Activated CD8-positive, alpha-beta memory T cell treated with anti-CD3 and anti-CD28 coated beads, Interleukin-2, amount 10 ng/mL, durations not matched to agents 7 days and 5 days (primary cell): ENCODE measurements at regions not wholly inside any gene's neighbourhood (a gene's known extent, or its start where the extent isn't known, plus 50 kb on each side); places are given as distances from the start of the nearest gene placed in this dataset.

ENCODE experiments used
- ATAC-seq: fragments of 150-1000 bp; cut with Tn5 transposase; one replicate; pipeline ENCODE4 v1.10.0; 2021; ENCODE audit warnings: moderate library complexity
- CTCF ChIA-PET: fragments of 350-600 bp; sonication (Branson Sonifier 250); formaldehyde crosslinking; loops from one replicate; lab custom pipeline; 2021; ENCODE audit warnings: antibody characterized with exemption; lab: Charles Lee
- DNase-seq: peaks from one replicate; pipeline ENCODE4 v3.0.0-alpha.2; 2020
- H3K27ac Mint-ChIP-seq: one replicate; pipeline ENCODE4 v1.8.0; 2021; ENCODE audit warnings: mild to moderate bottlenecking, mixed read lengths
- H3K27me3 Mint-ChIP-seq: one replicate; pipeline ENCODE4 v1.8.0; 2021; ENCODE audit warnings: mixed read lengths
- H3K36me3 Mint-ChIP-seq: one replicate; pipeline ENCODE4 v1.8.0; 2021; ENCODE audit warnings: mild to moderate bottlenecking, mixed read lengths
- H3K4me1 Mint-ChIP-seq: one replicate; pipeline ENCODE4 v1.8.0; 2021; ENCODE audit warnings: mixed read lengths
- H3K4me3 Mint-ChIP-seq: one replicate; pipeline ENCODE4 v1.8.0; 2021; ENCODE audit warnings: mild to moderate bottlenecking, moderate library complexity, mixed read lengths
- H3K9me3 Mint-ChIP-seq: one replicate; pipeline ENCODE4 v1.8.0; 2022; ENCODE audit warnings: low read depth, mixed read lengths

DNA sequence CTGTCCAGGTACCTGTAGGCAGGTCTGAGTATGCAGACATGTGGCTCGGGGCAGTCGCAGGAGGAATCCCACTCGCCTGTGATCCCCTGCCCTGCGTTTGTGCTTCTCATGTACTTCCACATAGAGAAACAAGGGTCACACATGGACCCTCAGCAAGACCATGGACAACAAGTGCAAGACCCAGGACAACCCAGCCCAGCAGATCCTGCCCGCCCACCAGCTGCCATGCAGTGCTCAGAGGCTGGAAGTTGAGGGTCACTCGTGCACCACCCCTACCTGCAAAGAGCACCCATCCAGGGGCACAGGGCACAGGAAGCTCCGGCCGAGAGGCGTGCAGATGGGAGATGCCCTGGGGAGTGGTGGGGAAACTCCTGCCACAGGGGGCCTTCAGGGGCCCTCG lies 67.5 kb upstream of the C14orf180 start:
- DNase-seq (no peak), ATAC-seq (no peak)
- H3K4me3 Mint-ChIP-seq = no peak overlapping the region
- CTCF ChIA-PET = no interaction called here
- no peaks in the 10 kb centered on the region for H3K36me3 Mint-ChIP-seq
- H3K27ac Mint-ChIP-seq = no peak overlapping the region
- peaks cover 2% of the 10 kb centered on the region for H3K27me3 Mint-ChIP-seq
- no peaks in the 10 kb centered on the region for H3K9me3 Mint-ChIP-seq
- no peaks in the 10 kb centered on the region for H3K4me1 Mint-ChIP-seq

DNA sequence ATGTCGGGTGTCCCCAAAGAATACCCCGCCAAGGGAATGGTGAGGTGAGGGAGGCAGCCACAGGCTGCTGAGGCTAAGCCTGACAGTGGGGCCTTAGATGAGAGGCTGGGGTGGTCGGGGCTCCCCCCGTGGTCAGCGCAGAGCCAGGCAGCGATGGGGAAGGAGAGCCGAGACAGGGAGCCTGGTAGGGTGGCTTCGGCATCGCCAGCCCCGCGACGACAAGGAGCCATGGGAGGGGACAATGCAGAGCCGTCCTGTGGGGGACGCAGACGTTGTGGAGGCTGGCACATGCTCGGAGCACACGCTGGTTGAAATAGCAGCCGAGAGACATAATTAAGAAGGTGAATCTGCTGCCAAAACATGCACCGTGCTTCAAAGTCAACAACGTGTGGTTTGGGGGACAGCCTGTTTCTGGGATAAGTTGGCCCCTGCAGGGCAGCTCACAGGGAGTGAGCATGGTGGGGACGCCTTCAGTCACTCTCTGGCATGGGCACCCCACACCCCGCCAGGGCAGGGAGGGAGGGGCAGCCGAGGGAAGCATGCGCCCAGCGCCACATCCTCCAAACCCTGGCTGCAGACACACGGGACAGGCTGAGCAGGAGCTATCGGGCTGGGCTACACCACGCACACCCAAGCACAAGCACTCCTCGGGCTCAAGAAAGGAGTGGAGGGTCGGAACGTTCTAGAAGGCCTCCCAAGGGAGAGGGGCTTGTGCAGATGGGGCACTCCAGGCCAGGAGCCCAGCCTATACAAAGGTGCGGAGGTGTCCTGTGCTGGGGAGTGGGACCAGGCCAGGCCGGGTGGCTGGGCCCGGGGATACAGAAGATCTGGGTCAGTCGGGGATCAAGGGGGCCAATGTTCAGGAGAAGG lies 66.6 kb upstream of the C14orf180 start:
- ATAC-seq (no peak), DNase-seq (no peak)
- H3K36me3 Mint-ChIP-seq = no peaks in the 10 kb centered on the region
- H3K27me3 Mint-ChIP-seq = peaks cover 2% of the 10 kb centered on the region
- no peak overlapping the region for H3K4me3 Mint-ChIP-seq
- H3K9me3 Mint-ChIP-seq = peaks cover 2% of the 10 kb centered on the region
- H3K27ac Mint-ChIP-seq = no peak overlapping the region
- CTCF ChIA-PET = no interaction called here
- no peaks in the 10 kb centered on the region for H3K4me1 Mint-ChIP-seq

GRCh38 chr14:104513641-104514046 lies 65.9 kb upstream of the C14orf180 start:
- ATAC-seq = no peak
- H3K27ac Mint-ChIP-seq = no peak overlapping the region
- no peaks in the 10 kb centered on the region for H3K36me3 Mint-ChIP-seq
- H3K27me3 Mint-ChIP-seq = no peaks in the 10 kb centered on the region
- peak; percentile 38 for DNase-seq
- no peaks in the 10 kb centered on the region for H3K4me1 Mint-ChIP-seq
- H3K9me3 Mint-ChIP-seq = peaks cover 2% of the 10 kb centered on the region
- H3K4me3 Mint-ChIP-seq = no peak overlapping the region
- CTCF ChIA-PET = no interaction called here

DNA sequence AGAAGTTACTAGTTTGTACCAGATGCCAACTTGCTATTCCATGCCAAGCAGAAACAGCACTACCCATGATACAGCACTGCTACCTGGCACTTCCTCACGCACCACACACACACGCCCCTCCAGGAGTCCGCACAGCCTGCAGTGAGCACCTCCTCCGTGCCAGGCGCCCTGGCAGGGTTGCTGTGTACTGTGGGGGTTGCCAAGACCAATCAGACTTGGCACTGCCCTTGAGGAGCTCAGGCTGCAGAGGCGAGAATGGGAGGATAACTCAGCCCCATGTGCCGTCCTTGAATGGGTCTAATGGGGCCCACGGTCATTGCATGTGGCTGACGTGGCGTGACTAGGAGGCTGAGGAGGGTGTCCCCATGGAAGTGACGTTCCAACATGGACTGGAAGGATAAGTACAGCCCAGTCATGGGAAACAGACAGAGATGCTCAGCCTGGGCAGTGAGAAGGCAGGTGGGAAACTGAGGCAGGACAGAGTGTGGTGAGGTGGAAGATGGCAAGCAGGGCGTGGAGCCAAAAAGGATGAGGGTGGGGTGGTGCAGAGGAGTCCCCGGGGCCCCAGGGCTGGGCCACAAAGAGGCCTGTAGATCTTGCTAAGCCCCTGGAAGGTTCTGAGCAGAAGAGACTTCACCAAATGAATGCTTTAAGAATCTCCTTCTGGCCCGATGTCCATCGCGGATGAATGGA lies 65.3 kb upstream of the C14orf180 start:
- Mint-ChIP-seq H3K36me3 (no peaks in the 10 kb centered on the region), H3K9me3 (peaks cover 2% of the 10 kb centered on the region), H3K27me3 (no peaks in the 10 kb centered on the region), H3K4me1 (no peaks in the 10 kb centered on the region), H3K27ac (no peak overlapping the region), H3K4me3 (no peak overlapping the region)
- no peak for ATAC-seq
- CTCF ChIA-PET = no interaction called here
- DNase-seq = peak; percentile 31

DNA sequence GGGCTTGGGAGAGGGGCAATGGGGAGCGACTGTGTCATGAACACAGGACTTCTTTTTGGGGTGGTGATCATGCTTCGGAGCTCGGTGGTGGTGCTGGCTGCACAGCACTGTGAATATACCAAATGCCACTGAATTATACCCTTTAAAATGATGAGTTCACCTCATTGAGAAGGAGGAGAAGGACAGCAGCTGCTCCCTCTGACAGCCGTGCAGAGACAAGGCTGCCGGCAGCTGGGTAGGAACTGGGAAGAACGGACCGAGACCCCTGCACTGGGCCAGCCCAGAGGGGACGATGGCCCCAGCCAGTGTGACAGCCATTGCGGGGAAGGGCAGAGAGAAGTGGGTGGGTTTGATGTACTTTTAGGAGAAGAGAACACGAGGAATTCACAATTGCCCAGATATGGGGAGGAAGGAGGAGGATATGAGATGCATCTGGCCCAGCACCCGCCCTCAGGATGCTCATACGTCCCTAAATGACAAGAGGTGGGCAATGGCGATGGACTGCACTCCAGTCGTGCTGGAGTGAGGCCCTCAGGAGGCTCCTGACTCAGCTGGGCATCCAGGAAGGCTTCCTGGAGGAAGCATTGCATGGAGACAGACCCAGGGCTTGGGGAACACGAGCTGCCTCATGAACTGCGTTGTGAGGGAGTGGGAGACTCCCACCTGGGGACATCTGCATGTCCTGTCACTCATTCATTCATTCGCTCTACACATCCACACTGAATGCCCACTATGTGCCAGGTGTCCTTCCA lies 64.3 kb upstream of the C14orf180 start:
- no peak overlapping the region for H3K27ac Mint-ChIP-seq
- H3K36me3 Mint-ChIP-seq = no peaks in the 10 kb centered on the region
- peaks cover 2% of the 10 kb centered on the region for H3K9me3 Mint-ChIP-seq
- no peaks in the 10 kb centered on the region for H3K4me1 Mint-ChIP-seq
- ATAC-seq = no peak
- no peak overlapping the region for H3K4me3 Mint-ChIP-seq
- CTCF ChIA-PET = no interaction called here
- no peaks in the 10 kb centered on the region for H3K27me3 Mint-ChIP-seq
- peak; percentile 31 for DNase-seq

DNA sequence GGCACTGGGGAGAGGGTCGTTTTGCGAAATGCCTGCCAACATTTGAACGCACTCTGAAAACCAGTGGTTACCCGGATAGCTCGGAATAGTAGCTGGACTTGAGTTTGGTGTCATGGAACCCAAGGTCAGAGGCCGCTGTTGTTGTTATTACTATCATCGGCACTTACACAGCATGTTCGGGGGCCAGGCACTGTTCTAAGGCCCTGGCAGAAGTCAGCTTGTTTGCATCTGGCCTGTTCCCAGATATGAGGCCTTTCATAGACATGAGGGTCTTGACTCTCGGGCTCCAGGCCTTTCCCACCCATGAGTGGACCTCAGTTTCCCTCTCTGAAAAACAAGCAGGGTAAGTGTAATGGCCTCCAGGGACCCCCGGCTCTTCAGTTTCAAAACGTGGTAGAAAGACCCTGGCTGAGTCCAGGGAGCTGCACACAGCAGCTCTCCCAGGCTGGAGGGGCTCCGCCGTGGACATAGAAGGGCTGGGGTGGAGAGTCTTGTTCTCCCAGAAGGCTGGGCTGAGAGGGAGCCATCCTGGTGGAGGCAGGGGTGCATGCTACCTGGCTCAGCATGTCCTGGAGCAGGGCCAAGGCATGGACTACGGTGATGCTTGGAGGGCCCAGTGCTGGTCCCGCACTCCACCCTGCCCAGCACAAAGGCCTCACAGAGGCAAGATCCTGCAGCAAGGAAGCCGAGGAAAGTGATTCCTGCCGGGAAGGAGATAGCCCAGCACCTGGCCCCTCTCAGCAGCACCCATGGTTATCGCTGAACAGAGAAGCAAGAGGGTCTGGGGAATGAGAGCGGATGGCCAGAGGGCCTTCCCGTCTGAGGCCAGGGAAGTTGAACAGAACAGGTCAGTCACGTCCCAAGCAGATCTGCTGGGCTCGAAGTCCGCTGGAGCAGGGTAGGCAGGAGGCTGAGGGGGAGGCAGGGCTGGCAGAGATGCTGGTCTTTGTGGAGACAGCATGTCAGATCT lies 63.5 kb upstream of the C14orf180 start:
- no peaks in the 10 kb centered on the region for H3K4me1 Mint-ChIP-seq

GRCh38 chr14:104516906-104517305 lies 62.7 kb upstream of the C14orf180 start:
- CTCF ChIA-PET = no interaction called here
- Mint-ChIP-seq H3K27me3 (no peaks in the 10 kb centered on the region), H3K9me3 (peaks cover 2% of the 10 kb centered on the region), H3K27ac (no peak overlapping the region), H3K4me1 (no peaks in the 10 kb centered on the region), H3K36me3 (no peaks in the 10 kb centered on the region), H3K4me3 (no peak overlapping the region)
- ATAC-seq (no peak), DNase-seq (peak; percentile 22)

More for the DNA sequence above, 63.5 kb upstream of the C14orf180 start:
- Mint-ChIP-seq H3K4me3 (no peak overlapping the region), H3K9me3 (peaks cover 2% of the 10 kb centered on the region), H3K27me3 (no peaks in the 10 kb centered on the region), H3K27ac (no peak overlapping the region), H3K36me3 (no peaks in the 10 kb centered on the region)
- CTCF ChIA-PET = no interaction called here
- ATAC-seq (no peak), DNase-seq (peak; percentile 33)

DNA sequence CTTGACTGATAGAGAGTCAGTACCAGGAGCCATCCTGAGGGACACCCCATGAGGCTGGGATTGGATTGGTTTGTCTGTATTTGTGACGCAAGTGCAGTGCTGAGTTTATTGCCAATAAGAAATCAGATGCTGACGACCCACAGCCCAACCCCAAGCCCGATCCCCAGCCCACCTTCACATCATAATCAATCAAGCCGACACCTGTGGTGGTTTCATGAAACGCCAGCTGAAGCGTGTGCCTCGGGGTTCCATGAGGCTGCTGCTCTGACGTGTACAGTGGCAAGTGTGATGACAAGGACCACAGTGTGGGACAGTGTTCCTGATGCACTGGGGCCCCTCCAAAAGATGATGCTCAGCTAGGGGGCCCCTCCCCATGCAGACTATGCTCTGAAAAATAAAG lies 62.1 kb upstream of the C14orf180 start:
- Mint-ChIP-seq H3K4me1 (no peaks in the 10 kb centered on the region), H3K9me3 (peaks cover 2% of the 10 kb centered on the region), H3K36me3 (no peaks in the 10 kb centered on the region), H3K27ac (no peak overlapping the region), H3K27me3 (no peaks in the 10 kb centered on the region), H3K4me3 (no peak overlapping the region)
- DNase-seq = peak; percentile 21
- CTCF ChIA-PET = no interaction called here
- no peak for ATAC-seq

- Mint-ChIP-seq H3K36me3 (no peaks in the 10 kb centered on the region), H3K27ac (no peak overlapping the region), H3K4me3 (no peak overlapping the region), H3K27me3 (no peaks in the 10 kb centered on the region), H3K4me1 (no peaks in the 10 kb centered on the region), H3K9me3 (peaks cover 2% of the 10 kb centered on the region)
- CTCF ChIA-PET = no interaction called here
- DNase-seq (peak; percentile 26), ATAC-seq (no peak)
These were observed 61.7 kb upstream of the C14orf180 start for GRCh38 chr14:104517867-104518266.

GRCh38 chr14:104518659-104519350 lies 60.8 kb upstream of the C14orf180 start:
- Mint-ChIP-seq H3K36me3 (no peaks in the 10 kb centered on the region), H3K9me3 (peaks cover 2% of the 10 kb centered on the region), H3K27me3 (no peaks in the 10 kb centered on the region), H3K4me3 (no peak overlapping the region), H3K27ac (no peak overlapping the region), H3K4me1 (no peaks in the 10 kb centered on the region)
- ATAC-seq (no peak), DNase-seq (peak; percentile 19)
- CTCF ChIA-PET = no interaction called here

DNA sequence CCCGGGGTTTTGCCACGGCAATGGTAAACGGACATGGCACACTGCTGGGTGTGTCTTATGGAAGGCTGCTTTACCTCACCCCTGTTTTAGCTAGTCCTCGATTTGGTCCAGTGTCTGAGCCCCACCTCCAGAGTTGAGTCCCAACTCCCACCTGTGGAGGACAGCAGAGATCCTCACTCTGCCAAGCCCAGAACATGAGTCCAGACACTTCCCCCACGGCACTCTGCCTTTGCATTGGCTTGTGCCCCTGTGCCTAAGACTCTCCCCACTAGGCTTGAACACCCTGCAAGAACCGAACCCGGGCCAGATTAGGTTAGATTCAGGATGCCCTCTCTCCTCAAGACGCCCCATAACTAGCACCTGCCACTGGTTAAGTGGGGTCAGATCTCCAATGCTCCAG lies 59.8 kb upstream of the C14orf180 start:
- Mint-ChIP-seq H3K4me1 (no peaks in the 10 kb centered on the region), H3K9me3 (peaks cover 2% of the 10 kb centered on the region), H3K27ac (no peak overlapping the region), H3K4me3 (no peak overlapping the region), H3K36me3 (no peaks in the 10 kb centered on the region), H3K27me3 (no peaks in the 10 kb centered on the region)
- ATAC-seq = no peak
- no peak for DNase-seq
- CTCF ChIA-PET = no interaction called here

GRCh38 chr14:104520620-104521410 lies 58.7 kb upstream of the C14orf180 start:
- CTCF ChIA-PET = no interaction called here
- H3K27ac Mint-ChIP-seq = no peak overlapping the region

More at GRCh38 chr14:104520620-104521410, 58.7 kb upstream of the C14orf180 start:
- Mint-ChIP-seq H3K36me3 (no peaks in the 10 kb centered on the region), H3K27me3 (no peaks in the 10 kb centered on the region), H3K4me3 (no peak overlapping the region), H3K4me1 (no peaks in the 10 kb centered on the region), H3K9me3 (peaks cover 2% of the 10 kb centered on the region)
- ATAC-seq (no peak), DNase-seq (no peak)
